ENCODE measurements at regions not wholly inside any gene's neighbourhood (a gene's known extent, or its start where the extent isn't known, plus 50 kb on each side); places are given as distances from the start of the nearest gene placed in this dataset.

DNA sequence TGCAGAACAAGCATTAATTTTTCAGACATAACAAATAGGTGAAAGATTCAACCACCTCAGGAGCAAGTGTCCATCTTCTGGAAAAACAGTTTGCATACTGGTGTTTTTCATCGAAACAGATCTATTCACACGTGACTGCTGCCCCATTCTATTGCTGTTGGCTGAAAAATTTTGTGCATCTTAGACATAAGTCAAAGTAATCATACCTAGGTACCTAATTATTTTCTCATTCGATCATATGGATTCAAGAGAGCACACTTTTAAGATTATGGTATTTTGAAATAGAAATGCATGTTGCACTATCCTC, 72.9 kb upstream of the CDH6 start:
- 87 to 89% methylated on average over 3 of the region's 3 CpGs for WGBS, 2 donors
- Histone ChIP-seq H3K27me3 (no peaks in the 10 kb centered on the region), H3K36me3 (ENCODE audit: low read depth, missing control alignments) (no peaks in the 10 kb centered on the region), H3K4me3 (no peak overlapping the region), H3K27ac (no peak overlapping the region), H3K9me3 (no peaks in the 10 kb centered on the region), H3K4me1 (no peaks in the 10 kb centered on the region)
- intact Hi-C loops (cut with DNase I; ENCODE audit: low total_unique reads): no loop called here
- no peak for DNase-seq
- TF ChIP-seq POLR2A (IDR thresholded peaks at IDR 0.05): no peak
- TF ChIP-seq, protein P1, sequence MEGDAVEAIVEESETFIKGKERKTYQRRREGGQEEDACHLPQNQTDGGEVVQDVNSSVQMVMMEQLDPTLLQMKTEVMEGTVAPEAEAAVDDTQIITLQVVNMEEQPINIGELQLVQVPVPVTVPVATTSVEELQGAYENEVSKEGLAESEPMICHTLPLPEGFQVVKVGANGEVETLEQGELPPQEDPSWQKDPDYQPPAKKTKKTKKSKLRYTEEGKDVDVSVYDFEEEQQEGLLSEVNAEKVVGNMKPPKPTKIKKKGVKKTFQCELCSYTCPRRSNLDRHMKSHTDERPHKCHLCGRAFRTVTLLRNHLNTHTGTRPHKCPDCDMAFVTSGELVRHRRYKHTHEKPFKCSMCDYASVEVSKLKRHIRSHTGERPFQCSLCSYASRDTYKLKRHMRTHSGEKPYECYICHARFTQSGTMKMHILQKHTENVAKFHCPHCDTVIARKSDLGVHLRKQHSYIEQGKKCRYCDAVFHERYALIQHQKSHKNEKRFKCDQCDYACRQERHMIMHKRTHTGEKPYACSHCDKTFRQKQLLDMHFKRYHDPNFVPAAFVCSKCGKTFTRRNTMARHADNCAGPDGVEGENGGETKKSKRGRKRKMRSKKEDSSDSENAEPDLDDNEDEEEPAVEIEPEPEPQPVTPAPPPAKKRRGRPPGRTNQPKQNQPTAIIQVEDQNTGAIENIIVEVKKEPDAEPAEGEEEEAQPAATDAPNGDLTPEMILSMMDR (IDR thresholded peaks at IDR 0.05): no peak

DNA sequence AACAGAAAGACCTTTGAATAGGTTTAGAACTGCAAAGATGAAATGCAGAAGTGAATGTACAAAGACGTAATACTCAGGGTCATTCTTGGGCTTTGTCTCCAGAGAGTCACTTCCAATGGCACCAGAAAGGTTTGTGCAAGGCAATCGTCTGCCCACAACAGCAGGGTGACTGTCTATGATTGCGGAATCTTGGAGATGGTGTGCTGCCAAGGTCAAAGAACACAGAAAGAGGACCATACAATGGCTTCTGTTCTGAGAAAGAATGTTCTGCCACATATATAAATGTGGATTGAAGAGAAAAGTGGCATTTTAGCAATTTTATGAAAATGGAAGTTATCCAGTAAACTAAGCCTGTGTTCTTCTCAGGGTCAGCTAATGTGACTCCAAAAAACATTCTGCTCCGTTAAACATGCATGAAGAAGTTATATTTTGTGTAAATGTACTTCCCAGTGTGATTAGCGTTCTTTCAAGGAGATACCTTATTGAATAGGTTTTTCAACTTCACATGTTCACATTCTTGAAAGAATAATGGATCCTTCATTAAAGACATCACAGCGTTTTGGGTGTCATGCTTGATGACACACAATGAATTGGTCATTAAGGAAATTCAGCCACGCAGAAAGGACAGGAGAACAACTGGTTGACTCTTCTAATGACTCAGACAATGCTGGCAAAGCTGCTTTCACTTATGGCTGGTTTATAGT, 73.4 kb upstream of the CDH6 start:
- intact Hi-C loops (cut with DNase I; ENCODE audit: low total_unique reads): no loop called here
- no peaks in the 10 kb centered on the region for H3K4me1 ChIP-seq
- TF ChIP-seq, protein P1 (IDR thresholded peaks at IDR 0.05): no peak
- TF ChIP-seq POLR2A (IDR thresholded peaks at IDR 0.05): no peak
- no peaks in the 10 kb centered on the region for H3K9me3 ChIP-seq
- WGBS, 2 donors: 68% methylated on average over 7 of the region's 7 CpGs
- no peak for DNase-seq
- no peaks in the 10 kb centered on the region for H3K36me3 ChIP-seq (ENCODE audit: low read depth, missing control alignments)
- H3K27ac ChIP-seq: no peak overlapping the region
- no peak overlapping the region for H3K4me3 ChIP-seq
- H3K27me3 ChIP-seq: no peaks in the 10 kb centered on the region

DNA sequence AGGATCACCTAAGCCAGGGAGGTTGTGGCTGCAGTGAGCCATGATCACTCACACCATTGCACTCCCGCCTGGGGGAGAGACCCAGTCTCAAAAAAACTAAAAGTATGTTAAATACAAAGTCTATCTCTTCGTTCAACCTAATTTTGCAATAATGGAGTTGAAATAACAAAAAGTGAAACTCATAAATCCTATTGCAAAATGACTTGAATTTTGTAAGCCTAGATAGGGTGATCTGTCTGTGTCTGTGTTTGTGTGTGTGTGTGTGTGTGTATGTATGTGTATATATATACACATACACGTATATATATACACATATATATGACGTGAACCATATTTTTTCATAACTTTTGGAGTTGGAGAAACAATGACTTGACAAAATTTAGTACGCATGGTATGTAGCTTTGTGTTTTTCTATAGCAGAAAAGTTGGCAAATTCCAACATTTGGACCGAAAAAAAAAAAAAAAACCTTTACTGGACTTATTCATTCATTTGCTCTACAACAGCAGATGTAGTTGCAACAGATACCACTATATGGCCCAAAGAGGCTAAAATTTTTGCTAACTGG, 76.9 kb upstream of the CDH6 start:
- H3K27ac ChIP-seq: no peak overlapping the region
- H3K9me3 ChIP-seq: no peaks in the 10 kb centered on the region
- DNase-seq: no peak
- WGBS, 2 donors: 81 to 84% methylated on average over 6 of the region's 6 CpGs
- TF ChIP-seq POLR2A (IDR thresholded peaks at IDR 0.05): no peak
- TF ChIP-seq, protein P1 (IDR thresholded peaks at IDR 0.05): no peak
- H3K36me3 ChIP-seq (ENCODE audit: low read depth, missing control alignments): no peaks in the 10 kb centered on the region
- H3K4me3 ChIP-seq: no peak overlapping the region
- intact Hi-C loops (cut with DNase I; ENCODE audit: low total_unique reads): no loop called here
- no peaks in the 10 kb centered on the region for H3K4me1 ChIP-seq
- H3K27me3 ChIP-seq: no peaks in the 10 kb centered on the region

DNA sequence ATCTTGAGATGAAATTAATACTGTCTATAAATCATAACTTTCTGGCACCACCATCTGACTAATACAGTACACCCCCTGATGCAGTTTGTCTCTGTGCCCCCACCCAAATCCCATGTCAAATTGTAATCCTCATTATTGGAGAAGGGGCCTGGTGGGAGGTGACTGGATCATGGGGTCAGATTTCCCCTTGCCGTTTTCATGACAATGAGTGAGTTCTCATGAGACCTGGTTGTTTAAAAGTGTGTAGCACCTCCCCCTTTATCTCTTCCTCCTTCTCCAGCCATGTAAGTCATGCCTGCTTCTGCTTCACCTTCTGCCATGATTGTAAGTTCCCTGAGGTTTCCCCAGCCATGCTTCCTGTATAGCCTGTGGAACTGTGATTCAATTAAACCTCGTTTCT, 78.7 kb upstream of the CDH6 start:
- WGBS, 2 donors: 50 to 82% methylated on average over 2 of the region's 2 CpGs
- Histone ChIP-seq H3K27ac (no peak overlapping the region), H3K9me3 (no peaks in the 10 kb centered on the region), H3K4me3 (no peak overlapping the region), H3K4me1 (no peaks in the 10 kb centered on the region), H3K36me3 (ENCODE audit: low read depth, missing control alignments) (no peaks in the 10 kb centered on the region), H3K27me3 (no peaks in the 10 kb centered on the region)
- TF ChIP-seq, protein P1 (IDR thresholded peaks at IDR 0.05): no peak
- TF ChIP-seq POLR2A (IDR thresholded peaks at IDR 0.05): no peak
- intact Hi-C loops (cut with DNase I; ENCODE audit: low total_unique reads): no loop called here
- no peak for DNase-seq

All from testis (tissue), 2 donors.